Brain microvascular endothelial cell (primary cell): ENCODE measurements at regions not wholly inside any gene's neighbourhood (a gene's known extent, or its start where the extent isn't known, plus 50 kb on each side); places are given as distances from the start of the nearest gene placed in this dataset.
A peak's percentile ranks its signal among the peaks of the same experiment; 100 is the strongest.

Experiments
- DNase-seq: peaks from one replicate; pipeline ENCODE4 v3.0.0-alpha.2; 2020
- H3K27ac ChIP-seq: fragments of 250-450 bp; sonication (Bioruptor Pico); 2 replicates; pipeline ENCODE4 v1.5.1; 2020; ENCODE audit warnings: mild to moderate bottlenecking, moderate library complexity
- H3K27me3 ChIP-seq: fragments of 250-450 bp; sonication (Bioruptor Pico); replicated peaks from 2 replicates; pipeline ENCODE4 v1.5.1; 2020; ENCODE audit warnings: mild to moderate bottlenecking
- H3K36me3 ChIP-seq: fragments of 250-450 bp; sonication (Bioruptor Pico); replicated peaks from 2 replicates; pipeline ENCODE4 v1.5.1; 2020; ENCODE audit warnings: mild to moderate bottlenecking
- H3K4me3 ChIP-seq: 2 replicates; pipeline ENCODE4 v1.5.1; 2011; ENCODE audit warnings: low read depth, mild to moderate bottlenecking, control low read depth, low read length, moderate library complexity
- in situ Hi-C: cut with HindIII; loops from 2 replicates; pipeline ENCODE4 v1.10.0; 2017; ENCODE audit warnings: low sequenced_read_pairs, low pct_ligation_motif_present
- TF ChIP-seq, protein P1 (sequence below): IDR thresholded peaks from 2 replicates; pipeline ENCODE4 v1.5.1; 2011; ENCODE audit warnings: low read depth, mild to moderate bottlenecking, moderate library complexity, low read length, control low read depth, inconsistent platforms; ENCODE audit errors: missing control alignments

DNA sequence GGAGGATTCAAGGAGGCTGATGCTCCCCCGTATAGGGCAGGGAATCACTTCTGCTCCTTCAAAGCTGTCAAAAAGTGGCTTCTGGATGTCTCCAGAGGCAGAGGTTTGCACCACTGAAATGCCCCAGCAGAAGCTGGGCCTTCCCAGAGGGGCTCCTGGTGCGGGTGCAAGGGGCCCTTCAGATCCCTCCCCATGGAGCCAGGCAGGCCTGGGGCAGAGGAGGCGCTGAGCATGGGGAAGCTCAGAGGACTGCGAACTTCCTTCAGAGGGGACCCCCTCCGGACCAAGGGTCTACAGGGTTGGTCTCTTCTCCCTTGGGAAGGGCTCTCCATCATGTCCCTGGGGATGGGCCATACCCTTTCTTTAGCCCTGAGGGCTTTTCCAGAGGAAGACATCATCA is 341.2 kb downstream of the DYSF start:
- H3K27me3 ChIP-seq, result no peaks in the 10 kb centered on the region
- in situ Hi-C loops, result no loop called here
- no peak overlapping the region for H3K27ac ChIP-seq

DNA sequence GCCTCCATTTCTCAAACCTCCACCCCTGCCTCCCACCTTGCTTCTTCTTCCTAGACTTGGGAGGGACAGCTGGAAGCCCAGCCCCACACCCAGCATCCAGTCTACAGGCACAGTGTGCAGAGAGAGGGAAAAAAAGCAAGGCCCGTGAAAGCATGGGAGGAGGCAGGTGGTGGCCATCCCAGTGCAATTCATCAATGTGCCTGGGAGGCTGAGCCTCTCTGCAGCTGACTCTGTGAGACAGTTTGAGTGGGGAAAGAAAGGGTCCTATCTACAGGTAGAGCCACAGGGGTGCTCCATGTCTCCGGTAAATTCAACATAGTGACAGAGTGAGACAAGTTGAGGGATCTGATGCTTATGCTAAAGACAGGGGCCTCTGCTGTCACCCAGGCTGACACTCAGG is 340.6 kb downstream of the DYSF start:
- no peaks in the 10 kb centered on the region for H3K27me3 ChIP-seq
- in situ Hi-C loops, result no loop called here

More for the DNA sequence above, 341.2 kb downstream of the DYSF start:
- Histone ChIP-seq H3K36me3 (no peaks in the 10 kb centered on the region), H3K4me3 (no peak overlapping the region)
- DNase-seq, result no peak
- TF ChIP-seq, protein P1, sequence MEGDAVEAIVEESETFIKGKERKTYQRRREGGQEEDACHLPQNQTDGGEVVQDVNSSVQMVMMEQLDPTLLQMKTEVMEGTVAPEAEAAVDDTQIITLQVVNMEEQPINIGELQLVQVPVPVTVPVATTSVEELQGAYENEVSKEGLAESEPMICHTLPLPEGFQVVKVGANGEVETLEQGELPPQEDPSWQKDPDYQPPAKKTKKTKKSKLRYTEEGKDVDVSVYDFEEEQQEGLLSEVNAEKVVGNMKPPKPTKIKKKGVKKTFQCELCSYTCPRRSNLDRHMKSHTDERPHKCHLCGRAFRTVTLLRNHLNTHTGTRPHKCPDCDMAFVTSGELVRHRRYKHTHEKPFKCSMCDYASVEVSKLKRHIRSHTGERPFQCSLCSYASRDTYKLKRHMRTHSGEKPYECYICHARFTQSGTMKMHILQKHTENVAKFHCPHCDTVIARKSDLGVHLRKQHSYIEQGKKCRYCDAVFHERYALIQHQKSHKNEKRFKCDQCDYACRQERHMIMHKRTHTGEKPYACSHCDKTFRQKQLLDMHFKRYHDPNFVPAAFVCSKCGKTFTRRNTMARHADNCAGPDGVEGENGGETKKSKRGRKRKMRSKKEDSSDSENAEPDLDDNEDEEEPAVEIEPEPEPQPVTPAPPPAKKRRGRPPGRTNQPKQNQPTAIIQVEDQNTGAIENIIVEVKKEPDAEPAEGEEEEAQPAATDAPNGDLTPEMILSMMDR, result no peak

DNA sequence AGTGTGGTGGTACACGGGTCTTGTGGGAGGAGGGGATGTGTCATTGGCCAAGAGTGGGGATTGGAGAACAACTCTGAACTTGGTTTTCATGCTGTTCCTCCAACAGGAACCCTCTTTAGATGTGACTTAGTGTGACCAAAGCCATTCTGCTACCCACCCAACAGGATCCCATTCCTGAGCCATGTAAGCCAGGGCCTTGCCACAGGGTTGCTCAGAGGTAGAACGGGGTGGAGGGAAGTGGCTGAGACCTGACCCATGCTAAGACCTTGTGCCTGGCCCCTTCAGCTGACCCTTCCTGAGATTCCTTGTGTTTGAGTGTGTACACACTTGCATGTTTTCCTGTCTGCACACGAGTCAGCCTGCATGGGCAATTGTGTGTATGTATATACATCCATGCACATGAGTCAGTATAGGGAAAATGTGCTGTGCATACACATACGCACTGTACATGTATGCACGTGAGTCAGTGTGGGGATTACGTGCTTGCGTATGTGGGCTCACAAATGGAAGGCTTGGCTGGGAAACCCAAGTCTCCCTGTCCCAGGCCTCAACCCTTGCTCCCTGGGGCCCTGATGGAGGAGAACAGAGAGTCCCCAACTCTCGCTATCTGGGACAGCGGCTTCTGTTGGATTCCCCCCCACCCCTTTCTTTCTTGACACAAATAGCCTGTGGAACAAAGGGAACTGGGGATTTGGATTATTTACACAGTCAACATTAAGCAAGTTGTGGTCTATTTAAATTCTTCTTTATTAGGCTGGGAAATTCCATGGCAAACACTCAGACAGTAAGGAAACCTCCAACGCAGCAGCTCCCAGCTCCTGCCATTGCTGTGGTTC is 339.8 kb downstream of the DYSF start:
- Histone ChIP-seq H3K27ac (no peak overlapping the region), H3K27me3 (no peaks in the 10 kb centered on the region), H3K36me3 (no peaks in the 10 kb centered on the region), H3K4me3 (no peak overlapping the region)
- peak; percentile 47 for DNase-seq
- TF ChIP-seq, protein P1, result no peak
- in situ Hi-C loops, result no loop called here

More for the DNA sequence above, 340.6 kb downstream of the DYSF start:
- no peak overlapping the region for H3K4me3 ChIP-seq
- H3K36me3 ChIP-seq, result no peaks in the 10 kb centered on the region
- no peak for DNase-seq
- TF ChIP-seq, protein P1, result no peak
- no peak overlapping the region for H3K27ac ChIP-seq

DNA sequence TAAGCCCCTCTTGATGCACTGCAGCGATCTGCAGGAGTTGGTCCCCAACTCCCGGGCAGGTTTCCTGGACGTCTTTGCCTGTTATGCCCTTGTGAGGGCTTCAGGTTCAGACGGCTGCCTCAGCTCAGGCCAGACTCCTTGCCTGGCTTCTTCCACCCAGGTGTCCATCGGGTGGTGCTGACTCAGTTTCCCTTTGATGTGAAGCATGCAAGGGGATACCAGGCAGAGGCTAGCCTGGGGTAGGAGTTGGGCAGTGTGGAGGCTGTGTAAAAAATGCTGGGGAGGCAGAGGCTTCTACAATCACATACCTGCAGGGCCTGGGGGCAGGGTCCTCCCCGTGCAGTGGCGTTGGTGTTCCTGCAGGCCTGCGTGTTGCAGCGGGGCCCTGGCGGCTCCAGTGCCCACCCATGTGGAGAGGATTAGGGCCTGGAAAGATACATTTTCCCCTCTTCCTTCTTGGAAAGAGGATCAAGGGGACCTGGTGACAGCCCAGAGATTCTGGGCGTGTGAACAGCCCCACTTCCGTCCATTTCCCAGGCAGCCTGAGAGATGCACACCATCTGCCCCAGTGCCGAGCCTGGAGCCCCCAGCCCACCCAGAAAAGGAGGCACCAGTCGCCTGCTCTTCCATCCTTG is 338.3 kb downstream of the DYSF start:
- TF ChIP-seq, protein P1, result no peak
- no peaks in the 10 kb centered on the region for H3K36me3 ChIP-seq
- H3K27ac ChIP-seq, result no peak overlapping the region
- no peak overlapping the region for H3K4me3 ChIP-seq
- in situ Hi-C loops, result no loop called here
- no peaks in the 10 kb centered on the region for H3K27me3 ChIP-seq
- DNase-seq, result no peak

DNA sequence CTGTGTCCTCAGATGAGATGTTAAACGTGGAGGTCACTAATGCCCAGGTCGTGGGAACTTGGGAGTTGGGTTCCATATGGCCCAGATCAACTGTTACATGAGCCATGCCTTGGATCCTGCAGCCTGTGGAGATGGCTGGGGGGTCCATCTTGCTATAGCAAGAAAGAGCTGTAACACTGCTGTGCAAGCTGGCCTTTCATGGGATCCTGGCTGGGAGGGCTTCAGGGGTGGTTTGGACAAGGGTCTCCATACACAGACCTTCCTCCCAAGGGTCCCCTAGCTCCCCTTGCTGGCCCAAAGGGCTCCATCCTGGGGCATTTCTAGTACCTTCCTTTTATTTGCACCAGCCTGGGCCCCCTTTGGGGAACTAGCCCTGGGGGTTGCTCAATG is 337.7 kb downstream of the DYSF start:
- DNase-seq, result no peak
- TF ChIP-seq, protein P1, result no peak
- Histone ChIP-seq H3K27me3 (no peaks in the 10 kb centered on the region), H3K27ac (no peak overlapping the region), H3K4me3 (no peak overlapping the region), H3K36me3 (no peaks in the 10 kb centered on the region)
- in situ Hi-C loops, result no loop called here
